Mucosa of descending colon (tissue), 3 donors: ENCODE measurements at regions not wholly inside any gene's neighbourhood (a gene's known extent, or its start where the extent isn't known, plus 50 kb on each side); places are given as distances from the start of the nearest gene placed in this dataset.
A peak's percentile ranks its signal among the peaks of the same experiment; 100 is the strongest.

Source experiments
- ATAC-seq: fragments of 200-7000 bp; cut with Tn5 transposase; one replicate; pipeline ENCODE4 v1.9.1; 2020; ENCODE audit warnings: mild to moderate bottlenecking, moderate library complexity
- DNase-seq, 3 donors: peaks; one replicate each; pipeline ENCODE4 v3.0.0-alpha.2; 2020
- H3K36me3 ChIP-seq: fragments of 200-600 bp; one replicate; pipeline ENCODE4 v1.8.0; 2021; ENCODE audit warnings: low read depth, mild to moderate bottlenecking
- H3K4me1 ChIP-seq: fragments of 200-600 bp; one replicate; pipeline ENCODE4 v1.8.0; 2021; ENCODE audit warnings: low read depth, mild to moderate bottlenecking
- H3K4me3 ChIP-seq: fragments of 200-600 bp; one replicate; pipeline ENCODE4 v1.8.0; 2021; ENCODE audit warnings: mild to moderate bottlenecking
- H3K9me3 ChIP-seq: fragments of 200-600 bp; one replicate; pipeline ENCODE4 v1.8.0; 2021; ENCODE audit warnings: mild to moderate bottlenecking
- CTCF ChIP-seq: fragments of 200-600 bp; IDR thresholded peaks from one replicate; pipeline ENCODE4 v1.8.0; 2022; ENCODE audit warnings: antibody characterized with exemption, mild to moderate bottlenecking
- intact Hi-C, 2 donors: fragments of 100-400 bp; cut with DNase I in 1 of 2; cut with micrococcal nuclease in 1 of 2; formaldehyde crosslinking; loops; one replicate each; pipeline versions ENCODE4 v1.11.0 to v1.11.1; 2022; cut with DNase I, micrococcal nuclease
- donor health status: DM: no; HTN: no; CAD: no; lungs with moderate emphysema.
- donor health status: DM: no; HTN: no; CAD: no.
- donor health status: DM: no; HTN: yes; CAD: no.

- Histone ChIP-seq H3K4me1 (no peaks in the 10 kb centered on the region), H3K4me3 (no peak overlapping the region), H3K9me3 (no peaks in the 10 kb centered on the region), H3K36me3 (no peaks in the 10 kb centered on the region)
- TF ChIP-seq CTCF, result no peak
- ATAC-seq (peak; percentile 50), DNase-seq (peak in 1 of 3 donors; percentile 19)
- intact Hi-C loops, result no loop called here
These were observed 481.7 kb upstream of the NR5A2 start for GRCh38 chr1:199545780-199546179.

GRCh38 chr1:199546323-199546722, 481.2 kb upstream of the NR5A2 start:
- no peak for TF ChIP-seq CTCF
- intact Hi-C loops, result no loop called here
- no peak for DNase-seq
- Histone ChIP-seq H3K4me1 (no peaks in the 10 kb centered on the region), H3K9me3 (no peaks in the 10 kb centered on the region), H3K36me3 (no peaks in the 10 kb centered on the region), H3K4me3 (no peak overlapping the region)
- ATAC-seq, result no peak

GRCh38 chr1:199549421-199549820, 478.1 kb upstream of the NR5A2 start:
- Histone ChIP-seq H3K4me1 (no peaks in the 10 kb centered on the region), H3K4me3 (no peak overlapping the region), H3K9me3 (no peaks in the 10 kb centered on the region), H3K36me3 (no peaks in the 10 kb centered on the region)
- ATAC-seq, result no peak
- TF ChIP-seq CTCF, result no peak
- intact Hi-C loops, result no loop called here
- DNase-seq, result no peak

GRCh38 chr1:199550199-199551065, 477.1 kb upstream of the NR5A2 start:
- TF ChIP-seq CTCF, result no peak
- intact Hi-C loops, result no loop called here
- Histone ChIP-seq H3K4me3 (no peak overlapping the region), H3K36me3 (no peaks in the 10 kb centered on the region), H3K4me1 (no peaks in the 10 kb centered on the region), H3K9me3 (no peaks in the 10 kb centered on the region)
- DNase-seq (no peak), ATAC-seq (no peak)

GRCh38 chr1:199551967-199552565, 475.4 kb upstream of the NR5A2 start:
- Histone ChIP-seq H3K4me3 (no peak overlapping the region), H3K4me1 (no peaks in the 10 kb centered on the region), H3K9me3 (no peaks in the 10 kb centered on the region), H3K36me3 (no peaks in the 10 kb centered on the region)
- intact Hi-C loops, result no loop called here
- DNase-seq (peak in 1 of 3 donors; percentile 69), ATAC-seq (no peak)
- no peak for TF ChIP-seq CTCF
